ENCODE measurements at regions not wholly inside any gene's neighbourhood (a gene's known extent, or its start where the extent isn't known, plus 50 kb on each side); places are given as distances from the start of the nearest gene placed in this dataset.
A peak's percentile ranks its signal among the peaks of the same experiment; 100 is the strongest.

- ATAC-seq: peak; percentile 99
- Histone ChIP-seq H3K27me3 (ENCODE audit: insufficient read depth) (peaks cover 5% of the 10 kb centered on the region; the same call in 1 of the 2 replicates), H3K4me2 (peak overlapping the region; percentile 56), H3K4me1 (ENCODE audit: insufficient read depth) (peaks cover 31% of the 10 kb centered on the region), H4K20me1 (replicated peaks; ENCODE audit: insufficient read depth) (no peaks in the 10 kb centered on the region), H3K27ac (ENCODE audit: low read depth) (no peak overlapping the region), H3K9me2 (ENCODE audit: insufficient read depth) (no peaks in the 10 kb centered on the region), H2AFZ (no peak overlapping the region), H3K4me3 (no peak overlapping the region), H3K79me2 (replicated peaks; ENCODE audit: insufficient read depth) (no peaks in the 10 kb centered on the region), H3F3A (replicated peaks; ENCODE audit: low read depth) (no peaks in the 10 kb centered on the region), H3K36me3 (ENCODE audit: insufficient read depth) (no peaks in the 10 kb centered on the region)
- Mint-ChIP-seq H3K4me1 (peaks cover 32% of the 10 kb centered on the region), H3K4me3 (peak overlapping the region; percentile 13), H3K36me3 (ENCODE audit: low read depth) (peaks cover 10% of the 10 kb centered on the region; the same call in 2 of the 3 replicates), H3K9me3 (peaks cover 10% of the 10 kb centered on the region; the same call in 2 of the 3 replicates), H3K27ac (no peak overlapping the region), H3K27me3 (ENCODE audit: insufficient read depth, low read depth, poor library complexity) (peaks cover 4% of the 10 kb centered on the region)
- DNase-seq (ENCODE audit: low spot score): peak; percentile 89
- no peak for TF ChIP-seq CTCF (conservative IDR thresholded peaks at IDR 0.05; ENCODE audit: low read depth in 2 of 2)
- no peak for TF ChIP-seq STAT1 (IDR thresholded peaks at IDR 0.05; ENCODE audit: unreplicated experiment)
- no peak for TF ChIP-seq JUNB (IDR thresholded peaks at IDR 0.05; ENCODE audit: unreplicated experiment)
- no peak for TF ChIP-seq CREB1 (CRISPR knock-in tag; IDR thresholded peaks at IDR 0.05; ENCODE audit: low read depth)
- no peak for TF ChIP-seq EZH2 (IDR thresholded peaks at IDR 0.05; ENCODE audit: low read depth, unreplicated experiment)
- peak; percentile 97 for TF ChIP-seq NANOG (IDR thresholded peaks at IDR 0.05; ENCODE audit: borderline replicate concordance)
- peak; percentile 1; the same call in 1 of the 2 replicates for TF ChIP-seq ZNF462 (CRISPR knock-in tag; IDR thresholded peaks at IDR 0.05)
- no peak for TF ChIP-seq ETS1 (IDR thresholded peaks at IDR 0.05)
Observed at GRCh38 chr7:88635149-88635548, 124.4 kb upstream of the ZNF804B start.
